K562 (cell line): ENCODE measurements at regions not wholly inside any gene's neighbourhood (a gene's known extent, or its start where the extent isn't known, plus 50 kb on each side); places are given as distances from the start of the nearest gene placed in this dataset.

ENCODE experiments used
- ATAC-seq: fragments of 200-7000 bp; cut with Tn5 transposase; 3 replicates; pipeline ENCODE4 v1.9.1; 2020; ENCODE audit warnings: moderate library complexity
- BruUV-seq: library from RNA; stranded (reverse); fragments of 400-500 nt; replicated peaks from 2 replicates; lab custom pipeline; 2021; lab: Mats Ljungman, UMichigan
- CTCF ChIA-PET: fragments of 300-600 bp; formaldehyde crosslinking; extraction: SDS; loops from one replicate; lab custom pipeline; 2021; ENCODE audit warnings: low intra/inter-chr PET ratio; lab: Yijun Ruan, JAX
- POLR2A ChIA-PET: fragments of 300-600, 350-650 bp; sonication (Branson Sonifier 250); formaldehyde crosslinking; extraction: SDS; loops from one replicate; lab custom pipeline; 2021; ENCODE audit warnings: antibody characterized with exemption, inconsistent platforms; lab: Yijun Ruan, JAX
- DNase-seq, 4 experiments: peaks; one replicate each; pipeline versions ENCODE4 v3.0.0 to v3.0.0-alpha.2; 2011 to 2018; ENCODE audit warnings: low spot score in 3 of 4, mixed read lengths in 3 of 4; ENCODE audit errors: extremely low read depth in 1 of 4
- FAIRE-seq: peaks from 2 replicates; lab custom pipeline; 2011; peaks lifted over from hg19 to GRCh38; lab: Jason Lieb, UNC
- H2AFZ ChIP-seq: 2 replicates; pipeline ENCODE4 v1.6.0; 2011; ENCODE audit warnings: low read depth, low read length, control low read depth, inconsistent platforms
- H3K27ac ChIP-seq: fragments of 200-600 bp; 3 replicates; pipeline ENCODE4 v1.8.0; 2011; ENCODE audit warnings: low read depth, mild to moderate bottlenecking, control low read depth, inconsistent platforms, low read length, moderate library complexity, mixed read lengths; ENCODE audit errors: extremely low read depth
- H3K27me3 ChIP-seq, 2 experiments: fragments of 300-600 bp in 1 of 2; 2 replicates in 1 of 2; 3 replicates in 1 of 2; pipeline versions ENCODE4 v1.6.0 to v1.8.0; 2011; ENCODE audit warnings: inconsistent platforms in 2 of 2, low read length in 2 of 2, mild to moderate bottlenecking in 1 of 2, mixed read lengths in 1 of 2, moderate library complexity in 1 of 2; ENCODE audit not compliant: control insufficient read depth in 2 of 2, insufficient read depth in 2 of 2
- H3K36me3 ChIP-seq: fragments of 300-600 bp; 3 replicates; pipeline ENCODE4 v1.8.0; 2011; ENCODE audit warnings: mild to moderate bottlenecking, low read length, inconsistent platforms; ENCODE audit not compliant: control insufficient read depth, insufficient read depth
- H3K4me1 ChIP-seq, 2 experiments: fragments of 200-600 bp in 1 of 2; replicated peaks in 1 of 2; 2 replicates in 1 of 2; 3 replicates in 1 of 2; pipeline versions ENCODE4 v1.5.1 to v1.8.0; 2011; ENCODE audit warnings: inconsistent platforms in 2 of 2, low read length in 2 of 2, mild to moderate bottlenecking in 1 of 2, mixed read lengths in 1 of 2, moderate library complexity in 1 of 2; ENCODE audit not compliant: control insufficient read depth in 2 of 2, insufficient read depth in 2 of 2
- H3K4me2 ChIP-seq: 2 replicates; pipeline ENCODE4 v1.6.1; 2011; ENCODE audit warnings: low read length, control low read depth, inconsistent platforms, mixed read lengths; ENCODE audit not compliant: insufficient read depth
- H3K4me3 ChIP-seq: fragments of 200-600 bp; sonication (generic), shearing (Covaris generic); 2 replicates; pipeline ENCODE4 v1.5.1; 2016; ENCODE audit warnings: control low read depth, inconsistent platforms
- H3K79me2 ChIP-seq: fragments of 200-600 bp; 3 replicates; pipeline ENCODE4 v1.8.0; 2011; ENCODE audit warnings: low read length, inconsistent platforms; ENCODE audit not compliant: control insufficient read depth, insufficient read depth
- H3K9ac ChIP-seq, 2 experiments: 2 replicates each; pipeline versions ENCODE4 v1.6.0 to v1.6.1; 2011; ENCODE audit warnings: low read depth in 2 of 2, low read length in 2 of 2, control low read depth in 1 of 2, inconsistent platforms in 1 of 2, mild to moderate bottlenecking in 1 of 2, mixed read lengths in 1 of 2; ENCODE audit not compliant: insufficient read depth in 1 of 2
- H3K9me1 ChIP-seq: one replicate; pipeline ENCODE4 v1.6.0; 2011; ENCODE audit warnings: inconsistent platforms, mild to moderate bottlenecking, low read length, moderate library complexity; ENCODE audit not compliant: control insufficient read depth, insufficient read depth
- H3K9me3 ChIP-seq: replicated peaks from 2 replicates; pipeline ENCODE4 v1.5.1; 2011; ENCODE audit warnings: low read depth, low read length, inconsistent platforms; ENCODE audit not compliant: control insufficient read depth, insufficient read depth
- H4K20me1 ChIP-seq: replicated peaks from 2 replicates; pipeline ENCODE4 v1.6.1; 2011; ENCODE audit warnings: low read length, inconsistent platforms, mixed read lengths; ENCODE audit not compliant: control insufficient read depth, insufficient read depth
- CBFA2T2 ChIP-seq: fragments of 450-650 bp; conservative IDR thresholded peaks from 2 replicates; pipeline ENCODE4 v1.6.1; 2017; ENCODE audit warnings: mild to moderate bottlenecking
- CCAR2 ChIP-seq: fragments of 200-400 bp; formaldehyde crosslinking; IDR thresholded peaks from 2 replicates; pipeline ENCODE4 v1.6.1; 2017; ENCODE audit warnings: mild to moderate bottlenecking, low read depth, low read length
- FIP1L1 ChIP-seq: fragments of 200-400 bp; formaldehyde crosslinking; IDR thresholded peaks from 2 replicates; pipeline ENCODE4 v1.6.1; 2018; ENCODE audit warnings: mild to moderate bottlenecking, low read depth, low read length; ENCODE audit not compliant: poor library complexity, severe bottlenecking
- MEF2A ChIP-seq: IDR thresholded peaks from 2 replicates; pipeline ENCODE4 v1.6.1; 2011; ENCODE audit warnings: low read depth, mild to moderate bottlenecking, low read length, moderate library complexity; ENCODE audit not compliant: control insufficient read depth
- MXI1 ChIP-seq: IDR thresholded peaks from 2 replicates; pipeline ENCODE4 v1.6.1; 2011; ENCODE audit warnings: low read depth, mild to moderate bottlenecking, improper control_type of control experiment, low read length
- MYBL2 ChIP-seq, 2 experiments: fragments of 450-650 bp in 1 of 2; sonication (generic) in 1 of 2; formaldehyde crosslinking in 1 of 2; IDR thresholded peaks; 2 replicates each; pipeline versions ENCODE4 v1.6.1 to v1.8.1; 2017 to 2022; ENCODE audit warnings: borderline replicate concordance in 1 of 2, inconsistent platforms in 1 of 2, low read depth in 1 of 2, mild to moderate bottlenecking in 1 of 2, missing genetic modification reagents in 1 of 2, moderate library complexity in 1 of 2
- PHF8 ChIP-seq: fragments of 200-600 bp; sonication (generic); IDR thresholded peaks from 2 replicates; pipeline ENCODE4 v1.6.1; 2012; ENCODE audit warnings: mixed run types, mild to moderate bottlenecking, inconsistent platforms, low read length, moderate library complexity, borderline replicate concordance
- POU5F1 ChIP-seq: fragments of 150-350 bp; IDR thresholded peaks from 2 replicates; pipeline ENCODE4 v1.6.1; 2014; ENCODE audit warnings: borderline replicate concordance, low read length, low read depth, mild to moderate bottlenecking; ENCODE audit not compliant: partially characterized antibody
- SAFB2 ChIP-seq: fragments of 200-400 bp; formaldehyde crosslinking; IDR thresholded peaks from 2 replicates; pipeline ENCODE4 v1.6.1; 2018; ENCODE audit warnings: borderline replicate concordance, low read length, low read depth, moderate library complexity; ENCODE audit not compliant: severe bottlenecking
- SIX5 ChIP-seq, 2 experiments: IDR thresholded peaks; 2 replicates each; pipeline ENCODE4 v1.6.1; 2011; ENCODE audit warnings: low read length in 2 of 2, borderline replicate concordance in 1 of 2, low read depth in 1 of 2, mild to moderate bottlenecking in 1 of 2, moderate library complexity in 1 of 2; ENCODE audit not compliant: insufficient read depth in 1 of 2
- TCF7L2 ChIP-seq: fragments of 150-350 bp; IDR thresholded peaks from 2 replicates; pipeline ENCODE4 v1.6.1; 2016; ENCODE audit warnings: low read depth, mild to moderate bottlenecking, low read length, moderate library complexity
- ZNF3 ChIP-seq: fragments of 250-450 bp; sonication (Bioruptor Pico); IDR thresholded peaks from 2 replicates; pipeline ENCODE4 v1.5.0; 2021; ENCODE audit warnings: mild to moderate bottlenecking, moderate library complexity
- ZSCAN32 ChIP-seq: fragments of 450-650 bp; formaldehyde crosslinking; IDR thresholded peaks from 2 replicates; pipeline ENCODE4 v1.4.0; 2020; ENCODE audit warnings: mild to moderate bottlenecking, moderate library complexity
- WGBS: fragments of 100-300 bp; shearing (Covaris generic); methylation state at CpG from one replicate; pipeline ENCODE4 v1.1.6; 2016; ENCODE audit warnings: low coverage, mixed read lengths; ENCODE audit not compliant: insufficient coverage; ENCODE audit errors: missing lambda C conversion rate; 5-methylcytosine and 5-hydroxymethylcytosine counted together
- in situ Hi-C: fragments of 300-500 bp; cut with MboI; formaldehyde crosslinking; loops from 4 replicates; pipeline ENCODE4 v1.15.0; 2018; ENCODE audit warnings: inconsistent platforms, mixed read lengths
- intact Hi-C: fragments of 100-400 bp; cut with micrococcal nuclease; formaldehyde crosslinking; loops from 2 replicates; pipeline ENCODE4 v1.14.2; 2022
- TF ChIP-seq, protein P1 (sequence below): fragments of 450-650 bp; IDR thresholded peaks from 2 replicates; pipeline ENCODE4 v1.6.1; 2017; ENCODE audit warnings: mild to moderate bottlenecking, moderate library complexity
- TF ChIP-seq, protein P2 (sequence below): fragments of 250-450 bp; sonication (Bioruptor Pico); IDR thresholded peaks from 2 replicates; pipeline ENCODE4 v1.5.1; 2021; ENCODE audit warnings: mild to moderate bottlenecking

DNA sequence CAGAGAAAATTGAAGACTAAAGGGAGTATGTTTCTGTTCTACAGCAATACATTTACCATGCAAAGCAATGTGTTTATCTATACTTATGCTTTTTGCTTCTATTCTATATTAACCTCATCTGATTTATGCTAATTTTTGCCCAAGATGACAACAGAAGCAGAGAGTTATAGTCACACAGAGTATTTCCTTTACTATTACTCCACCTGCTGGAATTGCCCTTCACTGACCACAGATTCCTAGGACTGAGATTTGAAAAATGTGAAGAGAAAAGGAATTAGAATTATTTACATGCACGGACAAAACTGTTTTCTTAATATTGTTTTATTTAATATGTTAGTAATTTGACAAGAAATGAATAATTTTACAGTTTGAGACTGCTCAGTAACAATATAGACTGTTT is 745.6 kb downstream of the VGLL3 start (continued):
- TF ChIP-seq CCAR2 = no peak
- TF ChIP-seq ZNF3 (CRISPR knock-in tag) = no peak
- no peak for TF ChIP-seq SAFB2
- no peak for TF ChIP-seq MYBL2 (IDR thresholded peaks at IDR 0.05; ENCODE audit: low read depth)
- TF ChIP-seq MYBL2 (CRISPR knock-in tag; IDR thresholded peaks at IDR 0.05; ENCODE audit: borderline replicate concordance) = no peak
- no peak for TF ChIP-seq FIP1L1

DNA sequence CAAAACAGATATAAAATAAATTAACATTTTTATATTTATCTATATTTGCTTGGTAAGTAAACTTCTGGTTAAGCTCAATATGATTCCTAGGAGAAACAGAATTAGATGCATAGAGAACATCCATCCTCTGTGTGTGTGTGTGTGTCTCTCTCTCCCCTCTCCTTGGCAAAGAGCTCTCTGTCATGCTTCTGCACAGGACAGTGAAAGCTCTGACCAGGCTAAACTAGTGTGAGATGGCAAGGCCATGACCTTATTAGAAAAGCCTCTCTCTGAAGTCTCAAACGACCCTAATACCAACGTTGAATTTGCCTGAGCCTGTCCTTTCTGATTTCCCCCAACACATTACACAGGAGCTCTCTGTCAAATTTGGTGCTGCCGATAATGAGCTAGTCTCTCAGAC is 746.0 kb downstream of the VGLL3 start:
- ChIA-PET CTCF (no interaction called here), POLR2A (no interaction called here)
- intact Hi-C loops = no loop called here
- H3K4me3 ChIP-seq = no peak overlapping the region
- no peaks in the 10 kb centered on the region for H3K9me3 ChIP-seq
- no peaks in the 10 kb centered on the region for H3K9me1 ChIP-seq
- no peak overlapping the region for H3K27ac ChIP-seq
- WGBS = 8% methylated on average over 3 of the region's 3 CpGs
- H3K79me2 ChIP-seq = no peaks in the 10 kb centered on the region
- no peaks in the 10 kb centered on the region for H4K20me1 ChIP-seq
- in situ Hi-C loops = no loop called here
- no TSS peak for BruUV-seq
- DNase-seq = no peak
- H3K4me1 ChIP-seq = no peaks in the 10 kb centered on the region
- H3K36me3 ChIP-seq = no peaks in the 10 kb centered on the region
- no peak for FAIRE-seq
- H3K9ac ChIP-seq = no peak overlapping the region
- no peaks in the 10 kb centered on the region for H3K27me3 ChIP-seq
- ATAC-seq = no peak
- no peak overlapping the region for H3K4me2 ChIP-seq
- no peak overlapping the region for H2AFZ ChIP-seq
- TF ChIP-seq, protein P1, sequence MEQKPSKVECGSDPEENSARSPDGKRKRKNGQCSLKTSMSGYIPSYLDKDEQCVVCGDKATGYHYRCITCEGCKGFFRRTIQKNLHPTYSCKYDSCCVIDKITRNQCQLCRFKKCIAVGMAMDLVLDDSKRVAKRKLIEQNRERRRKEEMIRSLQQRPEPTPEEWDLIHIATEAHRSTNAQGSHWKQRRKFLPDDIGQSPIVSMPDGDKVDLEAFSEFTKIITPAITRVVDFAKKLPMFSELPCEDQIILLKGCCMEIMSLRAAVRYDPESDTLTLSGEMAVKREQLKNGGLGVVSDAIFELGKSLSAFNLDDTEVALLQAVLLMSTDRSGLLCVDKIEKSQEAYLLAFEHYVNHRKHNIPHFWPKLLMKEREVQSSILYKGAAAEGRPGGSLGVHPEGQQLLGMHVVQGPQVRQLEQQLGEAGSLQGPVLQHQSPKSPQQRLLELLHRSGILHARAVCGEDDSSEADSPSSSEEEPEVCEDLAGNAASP = no peak
- TF ChIP-seq PHF8 = no peak
- no peak for TF ChIP-seq ZSCAN32 (CRISPR knock-in tag)
- TF ChIP-seq, protein P2, sequence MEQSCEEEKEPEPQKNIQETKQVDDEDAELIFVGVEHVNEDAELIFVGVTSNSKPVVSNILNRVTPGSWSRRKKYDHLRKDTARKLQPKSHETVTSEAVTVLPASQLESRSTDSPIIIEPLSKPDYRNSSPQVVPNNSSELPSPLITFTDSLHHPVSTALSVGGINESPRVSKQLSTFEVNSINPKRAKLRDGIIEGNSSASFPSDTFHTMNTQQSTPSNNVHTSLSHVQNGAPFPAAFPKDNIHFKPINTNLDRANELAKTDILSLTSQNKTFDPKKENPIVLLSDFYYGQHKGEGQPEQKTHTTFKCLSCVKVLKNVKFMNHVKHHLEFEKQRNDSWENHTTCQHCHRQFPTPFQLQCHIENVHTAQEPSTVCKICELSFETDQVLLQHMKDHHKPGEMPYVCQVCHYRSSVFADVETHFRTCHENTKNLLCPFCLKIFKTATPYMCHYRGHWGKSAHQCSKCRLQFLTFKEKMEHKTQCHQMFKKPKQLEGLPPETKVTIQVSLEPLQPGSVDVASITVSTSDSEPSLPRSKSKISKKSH (CRISPR knock-in tag) = no peak
- TF ChIP-seq MXI1 = no peak
- TF ChIP-seq POU5F1 = no peak
- no peak for TF ChIP-seq SIX5 (IDR thresholded peaks at IDR 0.05; ENCODE audit: borderline replicate concordance in 1 of 2, insufficient read depth in 1 of 2, low read depth in 1 of 2, low read length in 2 of 2)
- no peak for TF ChIP-seq CBFA2T2
- no peak for TF ChIP-seq TCF7L2
- TF ChIP-seq MEF2A = no peak
